ENCODE measurements at regions not wholly inside any gene's neighbourhood (a gene's known extent, or its start where the extent isn't known, plus 50 kb on each side); places are given as distances from the start of the nearest gene placed in this dataset.

- no peak for TF ChIP-seq CTCF (IDR thresholded peaks at IDR 0.05 in 4 of 5, conservative IDR thresholded peaks at IDR 0.05 in 1 of 5)
- TF ChIP-seq POLR2A (IDR thresholded peaks at IDR 0.05) = no peak
These were observed 725.5 kb downstream of the DNAJB9 start for GRCh38 chr7:109295158-109295557.
